A673 (cell line): ENCODE measurements at regions not wholly inside any gene's neighbourhood (a gene's known extent, or its start where the extent isn't known, plus 50 kb on each side); places are given as distances from the start of the nearest gene placed in this dataset.

Source experiments
- EZH2 ChIP-seq: fragments of 200-600 bp; sonication (generic); IDR thresholded peaks from 2 replicates; pipeline ENCODE4 v1.6.1; 2017; ENCODE audit warnings: borderline replicate concordance, low read depth, mild to moderate bottlenecking, mixed read lengths, antibody characterized with exemption, low read length; ENCODE audit not compliant: poor library complexity, severe bottlenecking
- TF ChIP-seq, protein P1 (sequence below): fragments of 300-800, 200-600 bp; sonication (generic); conservative IDR thresholded peaks from 2 replicates; pipeline ENCODE4 v1.5.1; 2017; ENCODE audit warnings: low read depth, mild to moderate bottlenecking, antibody characterized with exemption, low read length, moderate library complexity, mixed read lengths

- TF ChIP-seq, protein P1, sequence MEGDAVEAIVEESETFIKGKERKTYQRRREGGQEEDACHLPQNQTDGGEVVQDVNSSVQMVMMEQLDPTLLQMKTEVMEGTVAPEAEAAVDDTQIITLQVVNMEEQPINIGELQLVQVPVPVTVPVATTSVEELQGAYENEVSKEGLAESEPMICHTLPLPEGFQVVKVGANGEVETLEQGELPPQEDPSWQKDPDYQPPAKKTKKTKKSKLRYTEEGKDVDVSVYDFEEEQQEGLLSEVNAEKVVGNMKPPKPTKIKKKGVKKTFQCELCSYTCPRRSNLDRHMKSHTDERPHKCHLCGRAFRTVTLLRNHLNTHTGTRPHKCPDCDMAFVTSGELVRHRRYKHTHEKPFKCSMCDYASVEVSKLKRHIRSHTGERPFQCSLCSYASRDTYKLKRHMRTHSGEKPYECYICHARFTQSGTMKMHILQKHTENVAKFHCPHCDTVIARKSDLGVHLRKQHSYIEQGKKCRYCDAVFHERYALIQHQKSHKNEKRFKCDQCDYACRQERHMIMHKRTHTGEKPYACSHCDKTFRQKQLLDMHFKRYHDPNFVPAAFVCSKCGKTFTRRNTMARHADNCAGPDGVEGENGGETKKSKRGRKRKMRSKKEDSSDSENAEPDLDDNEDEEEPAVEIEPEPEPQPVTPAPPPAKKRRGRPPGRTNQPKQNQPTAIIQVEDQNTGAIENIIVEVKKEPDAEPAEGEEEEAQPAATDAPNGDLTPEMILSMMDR = no peak
- TF ChIP-seq EZH2 = no peak
Observed at GRCh38 chr2:109669731-109670130, 55.6 kb downstream of the SOWAHC start.
